HL-60 (cell line): ENCODE measurements at regions not wholly inside any gene's neighbourhood (a gene's known extent, or its start where the extent isn't known, plus 50 kb on each side); places are given as distances from the start of the nearest gene placed in this dataset.

Source experiments
- DNase-seq, 2 experiments: peaks; one replicate each; pipeline ENCODE4 v3.0.0-alpha.2; 2010 to 2020; ENCODE audit warnings: low read depth in 1 of 2, low spot score in 1 of 2
- H3K27ac ChIP-seq: fragments of 250-450 bp; sonication (Bioruptor Pico); replicated peaks from 2 replicates; pipeline ENCODE4 v1.5.1; 2020; ENCODE audit warnings: mild to moderate bottlenecking, moderate library complexity
- H3K27me3 ChIP-seq: fragments of 250-450 bp; sonication (Bioruptor Pico); 2 replicates; pipeline ENCODE4 v1.5.1; 2021; ENCODE audit warnings: mild to moderate bottlenecking, moderate library complexity; ENCODE audit not compliant: insufficient read depth, poor library complexity, severe bottlenecking
- H3K4me3 ChIP-seq: replicated peaks from 2 replicates; pipeline ENCODE4 v1.5.1; 2011; ENCODE audit warnings: mild to moderate bottlenecking, control low read depth, low read length; ENCODE audit not compliant: insufficient read depth
- GABPA ChIP-seq: IDR thresholded peaks from 2 replicates; pipeline ENCODE4 v1.6.1; 2012; ENCODE audit warnings: low read depth
- POLR2AphosphoS5 ChIP-seq: IDR thresholded peaks from 2 replicates; pipeline ENCODE4 v1.6.1; 2012; ENCODE audit warnings: low read depth
- REST ChIP-seq: IDR thresholded peaks from 2 replicates; pipeline ENCODE4 v1.6.1; 2012; ENCODE audit warnings: low read depth; ENCODE audit not compliant: insufficient replicate concordance
- SPI1 ChIP-seq: IDR thresholded peaks from 2 replicates; pipeline ENCODE4 v1.6.1; 2012; ENCODE audit warnings: low read depth, mild to moderate bottlenecking, borderline replicate concordance
- TF ChIP-seq, protein P1 (sequence below): IDR thresholded peaks from one replicate; pipeline ENCODE4 v1.5.1; 2011; ENCODE audit warnings: low read length, control low read depth, inconsistent platforms; ENCODE audit not compliant: insufficient read depth

DNA sequence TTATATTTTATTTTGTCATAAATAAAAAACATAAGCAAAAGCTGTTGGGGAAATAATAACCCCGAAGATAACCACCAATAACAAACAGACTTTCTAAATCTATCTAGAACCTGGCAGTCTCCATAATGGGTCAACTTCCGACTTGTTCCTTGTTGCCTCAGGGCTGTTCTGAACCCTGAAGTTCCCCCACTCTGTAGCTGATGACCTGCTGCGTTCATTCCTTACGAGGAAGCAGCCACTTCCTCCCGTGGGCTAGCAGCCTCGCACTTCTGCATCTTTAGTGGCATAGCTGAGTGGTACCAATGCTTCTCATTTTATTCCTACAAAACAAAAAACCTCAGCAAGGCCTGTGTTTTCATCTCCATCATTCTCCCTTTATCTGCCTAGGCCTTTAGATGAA is 103.0 kb downstream of the PLEKHG1 start:
- DNase-seq, result peak in 1 of 2 experiments; percentile 72
- Histone ChIP-seq H3K4me3 (no peak overlapping the region), H3K27me3 (no peaks in the 10 kb centered on the region), H3K27ac (no peak overlapping the region)
- no peak for TF ChIP-seq REST
- TF ChIP-seq SPI1, result peak; percentile 92

DNA sequence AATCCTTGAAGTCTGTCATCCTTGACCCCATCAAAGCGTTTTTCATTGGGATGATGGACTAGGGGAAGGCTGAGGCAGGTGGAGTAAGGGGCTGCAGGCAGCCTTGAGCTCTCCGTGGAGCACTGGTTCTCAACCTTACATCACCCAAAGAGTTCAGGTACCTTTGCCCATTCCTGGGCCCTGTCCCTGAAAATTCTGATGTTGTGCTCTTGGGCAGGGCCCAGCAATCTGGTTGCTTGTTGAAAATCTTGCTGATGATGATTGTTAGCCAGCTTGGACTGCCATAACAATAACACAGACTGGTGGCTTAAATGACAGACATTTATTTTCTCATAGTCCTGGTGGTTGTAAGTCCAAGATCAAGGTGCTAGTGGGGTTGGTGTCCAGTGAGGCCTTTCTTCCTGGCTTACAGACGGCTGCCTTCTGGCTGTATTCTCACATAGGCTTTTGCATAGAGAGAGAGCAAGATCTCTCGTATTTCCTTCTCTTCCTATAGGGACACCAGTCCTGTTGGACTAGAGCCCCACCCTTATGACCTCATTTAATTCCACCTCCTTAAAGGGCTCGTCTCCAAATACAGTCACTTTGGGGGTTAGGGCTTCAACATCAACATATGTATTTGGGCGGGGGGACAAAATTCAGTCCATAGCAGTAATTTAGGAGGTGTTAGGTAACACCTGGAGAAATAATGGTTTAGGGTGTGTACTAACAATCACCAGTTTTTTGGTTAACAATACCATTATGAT is 104.9 kb downstream of the PLEKHG1 start:
- TF ChIP-seq, protein P1, sequence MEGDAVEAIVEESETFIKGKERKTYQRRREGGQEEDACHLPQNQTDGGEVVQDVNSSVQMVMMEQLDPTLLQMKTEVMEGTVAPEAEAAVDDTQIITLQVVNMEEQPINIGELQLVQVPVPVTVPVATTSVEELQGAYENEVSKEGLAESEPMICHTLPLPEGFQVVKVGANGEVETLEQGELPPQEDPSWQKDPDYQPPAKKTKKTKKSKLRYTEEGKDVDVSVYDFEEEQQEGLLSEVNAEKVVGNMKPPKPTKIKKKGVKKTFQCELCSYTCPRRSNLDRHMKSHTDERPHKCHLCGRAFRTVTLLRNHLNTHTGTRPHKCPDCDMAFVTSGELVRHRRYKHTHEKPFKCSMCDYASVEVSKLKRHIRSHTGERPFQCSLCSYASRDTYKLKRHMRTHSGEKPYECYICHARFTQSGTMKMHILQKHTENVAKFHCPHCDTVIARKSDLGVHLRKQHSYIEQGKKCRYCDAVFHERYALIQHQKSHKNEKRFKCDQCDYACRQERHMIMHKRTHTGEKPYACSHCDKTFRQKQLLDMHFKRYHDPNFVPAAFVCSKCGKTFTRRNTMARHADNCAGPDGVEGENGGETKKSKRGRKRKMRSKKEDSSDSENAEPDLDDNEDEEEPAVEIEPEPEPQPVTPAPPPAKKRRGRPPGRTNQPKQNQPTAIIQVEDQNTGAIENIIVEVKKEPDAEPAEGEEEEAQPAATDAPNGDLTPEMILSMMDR, result no peak
- no peak for TF ChIP-seq GABPA
- TF ChIP-seq POLR2AphosphoS5, result no peak
- no peak for TF ChIP-seq REST
- TF ChIP-seq SPI1, result no peak
- Histone ChIP-seq H3K4me3 (no peak overlapping the region), H3K27me3 (no peaks in the 10 kb centered on the region), H3K27ac (no peak overlapping the region)
- DNase-seq, result no peak

GRCh38 chr6:150705392-150705791 is 105.7 kb downstream of the PLEKHG1 start:
- TF ChIP-seq REST (no peak), GABPA (no peak), POLR2AphosphoS5 (no peak), SPI1 (no peak)
- TF ChIP-seq, protein P1, result no peak
- DNase-seq, result no peak
- H3K27me3 ChIP-seq, result no peaks in the 10 kb centered on the region
- no peak overlapping the region for H3K27ac ChIP-seq
- no peak overlapping the region for H3K4me3 ChIP-seq
